ENCODE measurements at regions not wholly inside any gene's neighbourhood (a gene's known extent, or its start where the extent isn't known, plus 50 kb on each side); places are given as distances from the start of the nearest gene placed in this dataset.

DNA sequence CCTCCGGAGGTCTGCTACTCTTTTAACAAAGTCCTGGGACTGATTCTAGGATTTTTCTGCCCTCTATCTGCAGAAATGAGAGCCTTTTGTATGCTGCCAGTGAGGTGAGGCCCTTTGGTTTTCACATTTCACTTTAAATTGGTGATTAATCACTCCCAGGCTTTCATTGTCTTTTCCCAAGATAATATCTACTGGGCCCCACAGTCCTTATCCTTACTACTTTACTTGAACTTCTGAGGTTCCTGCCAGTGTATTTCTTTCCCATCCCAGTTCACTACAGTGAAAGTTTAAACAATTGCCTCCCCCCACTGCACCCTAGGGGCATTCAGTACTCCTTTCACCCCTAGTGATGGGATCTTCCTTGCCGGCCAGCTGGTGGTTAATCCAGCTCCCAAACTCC, 127.4 kb upstream of the INHBA start:
- no peak for DNase-seq

DNA sequence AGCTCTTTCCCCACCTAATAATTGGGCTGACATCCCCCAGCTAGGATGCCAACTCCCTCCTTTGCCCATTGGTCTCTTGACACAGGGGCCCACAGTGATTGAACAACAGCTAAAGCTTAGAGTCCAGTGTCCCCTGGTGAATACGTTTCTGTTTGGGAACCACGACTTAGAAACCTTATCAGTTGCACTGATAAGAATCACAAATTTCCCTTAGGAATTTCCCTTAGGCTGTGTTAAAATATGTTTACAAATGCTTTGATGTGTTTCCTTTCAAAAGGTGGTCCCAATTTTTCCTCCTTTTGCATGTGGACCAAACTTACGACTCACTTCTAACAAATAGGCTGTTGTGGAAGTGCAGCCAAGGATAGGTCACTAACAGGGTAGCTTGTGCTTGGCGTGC, 126.0 kb upstream of the INHBA start:
- no peak for DNase-seq

DNA sequence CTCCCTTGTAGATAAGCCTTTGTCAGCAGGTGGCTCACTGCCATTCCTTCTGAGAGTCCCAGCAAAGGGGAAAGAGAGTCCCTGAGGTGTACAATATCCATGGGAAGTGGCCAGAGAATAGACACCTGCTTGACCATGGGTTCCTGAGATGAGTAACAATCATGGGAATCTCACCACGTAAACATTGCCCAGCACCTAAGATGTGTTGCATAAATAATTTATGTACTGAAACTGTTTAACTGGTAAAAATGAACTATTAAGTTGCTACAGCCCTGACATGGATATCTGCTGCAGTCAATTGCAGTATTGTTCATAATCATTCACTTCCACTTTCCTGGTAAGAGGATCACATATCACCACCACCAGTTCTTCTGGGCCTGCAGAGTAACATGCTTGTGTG, 123.8 kb upstream of the INHBA start:
- no peak for DNase-seq

DNA sequence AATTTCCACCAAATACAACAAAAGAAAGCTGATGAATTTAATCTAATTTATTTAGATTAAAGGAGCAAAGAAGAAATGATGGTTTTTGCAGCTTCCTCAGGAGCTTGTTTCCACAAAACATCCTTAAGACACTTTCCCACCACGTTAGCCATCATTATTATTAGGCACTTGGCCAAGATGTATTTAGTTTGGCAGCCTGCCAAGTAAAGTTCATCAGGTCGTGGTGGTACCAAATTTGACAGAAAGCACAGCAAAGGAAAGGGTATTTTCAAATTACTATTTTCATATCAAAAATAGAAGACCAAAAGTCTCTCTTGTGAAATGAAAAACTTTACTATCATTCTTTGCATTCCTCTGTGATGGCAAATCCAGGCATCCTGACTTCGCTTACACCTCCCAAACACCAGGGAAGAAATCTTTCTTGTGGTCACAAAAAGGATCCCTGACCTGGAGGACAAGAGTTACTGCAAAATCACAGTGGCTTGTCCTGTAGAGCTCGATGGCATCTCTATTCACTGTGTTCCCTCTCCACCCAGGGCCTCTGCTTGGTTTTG, 123.1 kb upstream of the INHBA start:
- no peak for DNase-seq

DNA sequence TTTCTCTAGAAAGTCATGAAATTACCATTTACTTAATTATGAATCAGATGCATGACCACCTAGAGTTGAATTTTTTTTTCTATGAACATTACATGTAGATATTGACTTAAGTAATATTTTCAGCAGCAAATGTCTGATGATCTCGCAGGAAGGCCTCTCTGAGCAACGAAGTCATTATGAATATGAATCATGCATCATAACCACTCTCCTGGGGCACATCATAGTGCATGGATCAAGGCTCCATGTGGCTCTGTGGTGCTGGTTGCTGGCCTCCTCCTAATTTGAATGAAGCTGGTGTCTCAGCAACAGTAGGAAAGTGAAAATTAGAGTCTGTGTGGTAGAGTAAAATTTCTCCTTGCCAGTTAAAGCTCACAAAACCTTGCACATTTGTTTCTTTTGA, 121.4 kb upstream of the INHBA start:
- no peak for DNase-seq

DNA sequence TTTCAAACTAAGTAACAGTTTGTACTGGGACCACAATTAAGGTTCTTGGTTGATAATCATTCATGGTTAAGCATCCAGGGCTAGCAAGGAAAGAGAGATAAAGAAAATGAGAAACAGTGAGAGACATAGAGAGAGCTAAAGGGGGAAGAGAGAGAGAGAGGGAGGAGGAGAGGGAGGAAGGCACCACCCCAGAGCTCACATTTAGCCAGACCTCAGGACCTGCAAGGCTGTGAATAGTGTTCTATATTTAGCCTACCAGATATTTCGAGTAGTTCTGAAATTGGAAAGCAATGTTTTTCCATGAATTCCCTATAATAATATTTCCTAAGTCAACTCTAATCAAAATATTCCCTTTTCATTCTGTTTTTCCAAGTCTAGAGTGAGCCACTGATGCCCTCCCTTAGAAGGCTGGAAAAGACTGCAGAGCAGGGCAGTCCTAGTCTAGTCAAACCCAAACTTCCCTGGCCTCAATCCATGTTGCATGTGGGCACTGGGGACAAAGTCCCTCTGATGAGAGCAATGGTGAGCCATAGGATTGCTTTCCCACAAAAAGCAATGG, 119.4 kb upstream of the INHBA start:
- DNase-seq = no peak

DNA sequence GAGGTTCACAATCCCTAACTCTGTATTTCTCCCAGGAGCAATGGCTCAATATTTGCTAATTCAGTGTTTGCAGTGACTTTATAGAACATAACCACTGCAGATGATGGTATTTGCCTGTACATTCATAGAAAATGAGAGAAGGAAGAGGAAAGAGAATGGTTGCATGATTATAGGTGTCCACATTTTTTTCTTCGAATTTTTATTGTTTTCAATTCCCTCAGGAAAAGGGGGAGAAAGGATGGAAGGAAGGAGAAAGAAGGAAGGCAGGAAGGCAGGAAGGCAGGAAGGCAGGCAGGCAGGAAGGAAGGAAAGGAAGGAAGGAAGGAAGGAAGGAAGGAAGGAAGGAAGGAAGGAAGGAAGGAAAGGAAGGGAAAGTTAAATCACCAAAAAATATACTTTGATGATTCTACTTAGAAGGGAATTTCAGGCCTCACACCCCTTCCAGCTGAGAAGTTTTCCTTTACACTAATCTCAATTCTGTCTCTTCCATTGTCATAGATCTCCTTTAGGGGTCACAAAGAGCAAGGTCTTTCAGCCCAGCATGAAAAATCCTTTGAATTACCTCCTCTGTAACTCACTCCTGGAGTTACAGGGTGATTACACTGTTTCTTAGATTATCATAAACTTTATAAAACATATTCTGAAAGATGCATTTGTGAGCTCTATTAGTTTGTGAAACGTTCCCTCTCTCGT, 118.8 kb upstream of the INHBA start:
- DNase-seq = no peak

DNA sequence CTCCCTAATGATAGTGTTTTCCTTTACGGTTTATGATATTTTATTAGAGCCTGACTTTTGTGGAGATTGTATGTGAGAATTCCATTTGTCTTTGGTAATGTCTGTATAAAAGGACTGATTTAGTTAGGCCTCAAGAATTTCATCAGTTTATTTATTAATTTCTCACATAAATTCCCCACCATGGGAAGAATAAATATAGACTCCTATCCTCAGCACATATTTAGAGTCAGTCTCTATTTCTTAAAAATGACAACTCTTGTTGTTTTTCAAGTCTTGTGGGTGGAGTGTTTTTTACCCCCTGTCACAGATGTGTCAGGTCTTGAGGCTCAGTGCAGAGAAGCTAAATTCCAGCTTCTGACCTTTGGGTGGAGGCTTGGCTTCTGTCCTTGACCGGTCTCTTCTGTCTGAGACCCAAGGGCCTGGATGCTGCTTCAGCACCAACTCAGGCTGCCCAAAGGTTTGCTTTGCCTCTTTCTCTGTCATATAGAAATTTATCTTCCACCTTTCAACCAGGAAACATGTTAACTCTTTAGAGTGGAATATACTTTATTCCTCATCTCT, 117.3 kb upstream of the INHBA start:
- DNase-seq = no peak

DNA sequence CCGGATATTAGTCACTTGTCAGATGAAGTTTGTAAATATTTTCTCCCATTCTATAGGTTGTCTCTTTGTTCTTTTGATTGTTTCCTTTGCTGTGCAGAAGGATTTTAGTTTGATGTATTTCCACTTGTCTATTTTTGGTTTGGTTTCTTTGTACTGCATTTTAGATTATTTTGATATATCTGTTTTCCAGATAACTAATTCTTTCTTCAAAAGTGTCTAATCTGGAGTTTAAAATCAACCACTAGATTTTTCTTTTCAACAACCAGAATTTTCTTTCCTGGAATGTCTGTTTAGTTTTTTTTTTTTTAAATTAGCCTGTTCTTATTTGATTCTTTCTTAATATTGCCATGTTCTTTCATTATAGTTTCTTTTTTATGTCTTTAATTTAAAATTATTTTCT, 116.8 kb upstream of the INHBA start:
- DNase-seq = no peak

DNA sequence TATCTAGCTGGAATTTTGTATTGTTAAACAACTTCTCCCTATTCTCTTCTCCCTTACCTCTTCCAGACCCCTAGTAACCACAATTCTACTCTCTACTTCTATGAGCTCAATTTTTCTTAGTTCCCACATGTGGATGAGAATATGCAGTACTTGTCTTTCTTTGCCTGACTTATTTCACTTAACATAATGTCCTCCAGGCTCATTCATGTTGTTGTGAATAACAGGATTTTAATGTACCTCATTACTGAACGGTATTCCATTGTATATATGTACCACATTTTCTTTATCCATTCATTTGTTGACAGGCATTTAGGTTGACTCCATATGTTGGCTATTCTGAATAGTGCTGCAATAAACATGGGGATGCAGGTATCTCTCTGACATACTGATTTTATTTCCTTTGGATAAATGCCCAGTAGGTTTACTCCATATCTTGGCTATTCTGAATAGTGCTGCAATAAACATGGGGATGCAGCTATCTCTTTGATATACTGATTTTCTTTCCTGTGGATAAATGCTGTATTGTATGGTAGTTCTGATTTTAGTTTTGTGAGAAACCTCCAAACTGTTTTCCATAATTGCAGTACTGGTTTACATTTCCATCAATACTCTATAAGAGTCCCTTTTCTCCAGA, 116.0 kb upstream of the INHBA start:
- no peak for DNase-seq

DNA sequence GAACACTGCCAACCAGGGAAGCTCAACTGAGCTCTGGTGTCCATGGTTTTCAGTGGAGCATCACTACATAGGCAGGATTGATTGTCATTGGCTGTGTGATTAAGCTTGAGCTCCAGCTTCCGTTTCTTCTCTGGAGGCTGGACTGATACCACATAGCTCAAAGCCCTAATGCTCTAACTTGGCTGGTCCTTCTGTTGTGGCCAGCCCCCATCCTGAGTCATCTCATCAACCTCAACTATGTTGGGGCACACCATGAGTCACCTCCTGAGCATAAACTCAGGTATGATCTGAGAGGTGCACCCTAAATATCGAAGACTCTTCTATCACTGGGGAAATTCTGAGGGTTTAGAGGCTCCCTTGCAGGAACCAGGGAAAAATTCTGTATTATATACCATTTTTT, 114.5 kb upstream of the INHBA start:
- DNase-seq = peak; percentile 10

DNA sequence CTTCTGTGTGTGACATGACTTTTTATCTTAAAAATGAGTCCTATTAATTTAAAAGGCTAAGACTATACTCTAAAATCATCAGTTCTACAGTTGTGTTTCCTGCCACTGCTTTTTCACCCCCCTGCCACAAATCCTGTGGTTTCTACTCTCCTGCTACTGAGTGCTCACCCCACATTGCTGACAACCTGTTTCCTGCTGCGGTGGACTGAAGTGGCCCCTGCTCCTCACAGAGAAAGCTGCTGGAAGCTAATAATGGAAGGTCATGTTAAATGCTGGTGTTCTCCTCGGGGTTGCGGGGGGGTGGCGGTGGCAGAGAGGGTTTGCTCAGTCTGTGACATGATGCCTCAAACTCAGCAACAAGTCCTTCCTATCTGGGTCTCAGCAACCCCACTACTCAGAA, 113.2 kb upstream of the INHBA start:
- DNase-seq = peak; percentile 3

DNA sequence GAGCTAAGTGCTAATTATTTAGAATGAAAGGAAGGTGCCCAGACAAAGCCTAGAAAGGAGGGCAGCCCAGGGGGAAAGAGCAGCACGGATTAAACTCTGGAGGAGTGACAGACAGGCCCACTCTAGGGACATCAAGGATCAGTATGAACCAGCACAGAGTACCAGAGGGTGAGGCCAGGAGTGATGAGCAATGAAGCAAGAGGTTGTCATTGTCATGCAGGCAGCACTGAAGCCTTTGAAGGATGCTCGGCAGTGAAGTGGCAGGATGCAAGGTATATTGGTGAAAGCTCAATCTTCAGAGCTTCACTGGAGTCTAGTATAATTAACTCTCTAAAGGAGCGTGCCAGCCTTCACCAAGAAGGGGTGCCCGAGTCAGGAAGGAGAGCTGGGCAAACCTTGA, 112.0 kb upstream of the INHBA start:
- no peak for DNase-seq

DNA sequence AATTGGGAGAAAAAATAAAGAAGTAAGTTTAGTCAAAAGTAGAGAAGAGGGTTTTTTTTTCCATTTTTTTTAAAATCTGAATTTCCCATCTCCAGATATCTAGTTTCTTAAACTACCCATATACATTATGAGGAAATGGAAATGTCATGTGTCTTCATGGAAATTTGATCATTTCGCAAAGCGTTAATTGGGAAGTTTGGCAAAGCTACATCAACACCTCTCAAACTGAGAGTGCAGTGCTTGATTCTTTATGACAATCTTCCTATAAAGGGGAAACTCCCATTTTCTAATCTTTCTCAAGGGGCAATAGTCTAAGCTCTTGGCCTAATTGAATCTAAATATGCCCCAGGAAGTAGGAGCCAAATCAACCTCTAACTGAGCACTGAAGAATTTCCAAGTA, 110.4 kb upstream of the INHBA start:
- DNase-seq = no peak

DNA sequence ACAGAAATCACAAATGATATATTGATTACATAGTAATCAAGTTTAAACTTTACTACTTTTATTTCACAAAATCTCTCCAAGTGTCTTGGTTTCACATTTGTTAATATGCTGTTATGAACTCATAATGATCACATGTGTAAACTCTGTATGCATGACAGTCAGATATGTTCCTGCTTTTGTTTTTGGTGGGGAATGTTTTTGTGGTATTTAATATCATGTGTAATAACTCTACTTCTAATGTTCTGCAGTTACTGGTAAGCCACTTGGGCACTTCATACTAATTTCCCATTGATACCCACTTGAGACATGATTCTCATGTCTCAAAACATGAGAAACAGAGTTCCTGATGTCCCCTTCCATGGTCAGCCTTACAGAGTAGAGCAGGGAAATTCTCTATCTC, 109.1 kb upstream of the INHBA start:
- no peak for DNase-seq

DNA sequence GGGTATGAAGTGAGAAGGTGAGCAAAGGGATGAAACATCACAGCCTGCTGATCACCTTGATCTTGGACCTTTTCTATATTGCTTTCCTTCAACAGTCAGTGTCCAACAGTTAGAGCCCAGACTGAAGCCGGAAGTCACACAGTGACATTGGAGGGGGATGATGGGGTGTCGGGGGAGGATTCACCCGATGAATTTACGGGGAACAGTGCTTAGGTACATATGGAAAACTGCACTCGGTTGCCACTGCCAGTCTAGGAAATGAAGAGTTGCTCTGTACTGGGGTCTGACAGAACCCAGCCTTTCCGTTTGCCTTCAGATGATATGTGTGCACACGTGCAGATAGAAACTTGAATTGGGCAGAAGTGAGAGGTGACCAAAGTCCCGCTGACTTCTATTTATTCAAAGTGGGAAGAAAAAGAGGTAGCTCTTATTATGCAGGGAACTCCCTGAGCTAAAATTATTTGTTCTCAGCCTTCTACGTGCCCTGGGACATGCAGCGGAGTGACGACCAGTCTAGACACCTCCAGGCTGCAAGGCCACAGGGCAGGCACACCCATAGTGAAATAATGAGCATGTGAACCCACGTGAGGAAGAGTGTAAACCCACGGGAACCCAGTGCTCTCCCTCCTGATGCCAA, 107.2 kb upstream of the INHBA start:
- no peak for DNase-seq

DNA sequence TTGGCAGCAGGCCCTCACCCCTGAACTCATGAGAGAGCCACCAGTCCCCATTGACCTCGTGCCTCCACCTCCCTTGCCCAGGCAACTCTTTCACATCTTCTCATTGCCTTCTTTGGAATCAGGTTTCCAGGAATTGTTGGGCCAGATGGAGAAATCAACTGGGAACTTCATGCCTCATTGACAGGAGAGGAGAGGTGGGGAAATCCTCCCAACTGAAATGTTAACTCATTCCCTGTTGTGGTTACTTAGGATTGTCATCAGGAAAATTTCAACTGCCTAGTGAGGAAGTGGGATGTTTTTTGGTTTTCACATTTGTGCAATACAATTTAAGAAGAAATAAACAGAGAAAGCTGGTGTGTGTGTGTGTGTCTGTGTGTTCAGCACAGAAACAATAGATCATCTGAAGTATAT, 106.6 kb upstream of the INHBA start:
- DNase-seq = no peak

DNA sequence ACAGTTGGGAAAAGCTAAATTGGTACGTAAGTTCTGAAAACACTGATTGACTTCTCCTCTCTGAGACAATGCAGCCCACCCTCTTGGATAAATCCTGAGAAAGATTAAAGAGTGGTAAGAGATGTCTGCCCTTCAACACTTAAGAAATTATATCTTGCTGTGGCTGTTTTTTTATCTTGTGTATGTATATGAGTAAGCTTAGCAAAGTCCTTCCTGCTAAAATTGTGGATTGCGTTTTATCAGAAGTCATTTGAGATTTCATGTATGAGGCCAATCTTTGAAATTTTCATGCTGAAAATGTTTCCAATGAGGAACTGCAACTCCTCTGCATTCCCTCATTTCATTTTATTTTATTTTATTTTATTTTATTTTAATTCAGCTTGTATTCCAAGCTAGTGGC, 106.2 kb upstream of the INHBA start:
- DNase-seq = no peak

DNA sequence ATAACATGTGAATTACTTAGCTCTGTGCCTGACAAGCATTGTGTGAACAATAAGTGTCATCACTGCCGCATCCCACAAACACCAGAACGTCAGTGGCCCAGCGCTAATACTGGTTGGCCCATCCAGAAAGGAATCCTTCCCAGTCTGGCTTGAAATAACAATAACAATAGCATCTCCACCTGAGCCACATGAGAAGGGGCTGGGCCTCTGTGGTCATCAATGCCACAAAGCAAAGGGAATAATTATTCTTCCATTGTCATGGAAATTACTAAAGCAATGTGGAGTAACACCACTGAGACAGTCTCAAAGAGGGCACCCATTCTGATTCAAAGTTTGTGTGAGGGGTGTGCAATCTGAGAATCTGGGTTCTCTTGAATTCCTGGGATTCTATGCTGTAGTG, 105.7 kb upstream of the INHBA start:
- no peak for DNase-seq

DNA sequence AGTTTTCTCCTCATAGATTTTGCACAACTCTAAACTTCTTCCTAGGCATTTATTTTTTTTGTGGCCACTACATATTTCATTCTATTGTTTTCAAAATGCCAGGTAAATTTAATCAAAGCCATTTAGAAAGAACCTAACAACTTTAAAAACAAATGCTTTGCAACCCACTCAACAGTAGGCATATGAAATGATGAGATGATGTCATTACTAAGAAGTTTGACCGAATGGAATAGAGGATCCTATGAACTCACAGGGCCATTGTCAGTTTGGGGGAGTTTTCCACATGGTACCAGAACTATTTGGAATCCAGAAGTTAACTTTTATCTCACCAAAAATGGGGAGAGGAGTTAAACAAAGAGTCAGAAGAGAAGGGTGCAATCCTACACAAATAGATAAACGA, 100.7 kb upstream of the INHBA start:
- DNase-seq = no peak

DNA sequence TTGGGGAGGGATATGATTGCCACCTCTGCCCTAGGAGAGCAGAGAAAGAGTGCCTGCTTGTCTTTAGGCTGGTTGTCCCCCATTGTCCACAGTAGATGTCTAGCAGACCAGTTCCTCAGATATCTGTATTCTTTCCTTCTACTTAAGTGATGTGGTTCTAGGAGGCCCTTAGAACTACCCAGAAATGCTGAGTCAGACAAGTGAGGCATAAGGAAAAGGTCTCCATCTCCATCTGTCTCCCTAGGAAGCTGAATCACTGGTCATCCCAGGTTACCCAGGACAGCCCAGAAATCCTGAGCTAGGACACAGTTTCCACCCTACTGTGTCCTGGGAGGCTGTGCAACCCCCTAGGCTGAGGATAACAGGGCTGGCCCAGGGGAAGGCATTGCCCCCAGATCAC, 93.4 kb upstream of the INHBA start:
- DNase-seq = no peak

DNA sequence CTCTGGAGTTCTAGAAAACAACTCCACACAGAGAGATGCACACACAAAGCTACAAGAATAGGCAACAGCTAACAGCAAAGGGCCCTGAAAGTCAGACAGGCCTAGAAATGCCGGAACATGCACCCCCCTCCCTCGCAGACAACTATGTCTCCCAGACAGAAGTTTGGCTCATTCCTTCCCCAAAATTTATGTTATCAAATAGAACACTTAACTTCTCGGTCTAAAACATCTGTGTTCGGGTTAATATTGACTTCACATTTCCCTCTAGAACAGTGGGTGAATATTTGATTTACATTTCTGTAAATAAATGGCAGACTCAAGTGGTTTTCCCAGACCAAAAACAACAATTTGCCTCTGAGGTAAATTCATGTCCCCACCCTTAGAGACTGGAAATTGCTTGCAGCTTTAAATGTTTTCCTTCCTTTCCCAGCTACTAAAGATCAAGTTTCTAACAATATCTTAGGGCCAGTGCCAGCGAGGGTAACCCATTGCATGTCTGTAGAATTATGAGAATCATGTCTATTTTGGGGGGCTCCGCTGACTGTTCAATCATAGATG, 92.5 kb upstream of the INHBA start:
- no peak for DNase-seq

DNA sequence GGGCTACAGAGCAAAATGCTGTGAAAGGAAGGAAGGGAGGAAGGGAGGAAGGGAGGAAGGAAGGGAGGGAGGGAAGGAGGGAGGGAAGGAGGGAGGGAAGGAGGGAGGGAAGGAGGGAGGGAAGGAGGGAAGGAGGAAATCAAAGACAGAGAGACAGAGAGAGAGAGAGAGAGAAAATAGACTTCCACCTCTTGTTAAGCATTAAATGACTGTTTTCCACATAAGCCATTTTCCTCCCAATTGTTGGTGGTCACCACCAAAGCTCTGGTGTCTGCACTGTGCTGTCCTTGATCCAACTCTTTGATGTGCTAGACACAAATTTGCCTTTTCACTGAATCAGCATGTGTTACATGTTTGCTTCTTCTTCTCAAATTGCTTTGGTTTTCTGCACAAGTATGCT, 90.7 kb upstream of the INHBA start:
- DNase-seq = no peak

Measured in activated CD4-positive, alpha-beta T cell treated with anti-CD3 and anti-CD28 coated beads, Interleukin-2, amount 50 U/mL, for 16 hours (primary cell).